GM12864 (cell line): ENCODE measurements at regions not wholly inside any gene's neighbourhood (a gene's known extent, or its start where the extent isn't known, plus 50 kb on each side); places are given as distances from the start of the nearest gene placed in this dataset.

Experiments used
- DNase-seq: peaks from one replicate; pipeline ENCODE4 v3.0.0-alpha.2; 2011; ENCODE audit warnings: low read depth
- H3K4me3 ChIP-seq: 2 replicates; pipeline ENCODE4 v1.5.1; 2011; ENCODE audit warnings: mild to moderate bottlenecking, low read depth, low read length, control low read depth
- CTCF ChIP-seq: IDR thresholded peaks from 2 replicates; pipeline ENCODE4 v1.5.1; 2011; ENCODE audit warnings: low read depth, mild to moderate bottlenecking, moderate library complexity, low read length, control low read depth, inconsistent platforms; ENCODE audit errors: missing control alignments

- no peak for TF ChIP-seq CTCF
- H3K4me3 ChIP-seq = no peak overlapping the region
- DNase-seq = no peak
Measured at GRCh38 chr6:132227904-132228303, 173.4 kb downstream of the MOXD1 start.

GRCh38 chr6:132224943-132225342 lies 176.3 kb downstream of the MOXD1 start:
- no peak overlapping the region for H3K4me3 ChIP-seq
- no peak for DNase-seq
- TF ChIP-seq CTCF = no peak

GRCh38 chr6:132220800-132221199 lies 180.5 kb downstream of the MOXD1 start:
- no peak for TF ChIP-seq CTCF
- H3K4me3 ChIP-seq = no peak overlapping the region
- DNase-seq = no peak

GRCh38 chr6:132219901-132220300 lies 181.4 kb downstream of the MOXD1 start:
- no peak for DNase-seq
- no peak for TF ChIP-seq CTCF
- H3K4me3 ChIP-seq = no peak overlapping the region

GRCh38 chr6:132218059-132218696 lies 183.1 kb downstream of the MOXD1 start:
- H3K4me3 ChIP-seq = no peak overlapping the region
- no peak for DNase-seq
- TF ChIP-seq CTCF = peak; percentile 27

GRCh38 chr6:132215805-132216204 lies 185.5 kb downstream of the MOXD1 start:
- no peak overlapping the region for H3K4me3 ChIP-seq
- no peak for DNase-seq
- TF ChIP-seq CTCF = no peak

GRCh38 chr6:132214716-132215115 lies 186.6 kb downstream of the MOXD1 start:
- no peak for DNase-seq
- TF ChIP-seq CTCF = no peak
- H3K4me3 ChIP-seq = no peak overlapping the region
